Ramos (cell line): ENCODE measurements at regions not wholly inside any gene's neighbourhood (a gene's known extent, or its start where the extent isn't known, plus 50 kb on each side); places are given as distances from the start of the nearest gene placed in this dataset.

Experiments
- in situ Hi-C: fragments of 300-500 bp; cut with MboI; formaldehyde crosslinking; loops from one replicate; pipeline ENCODE4 v1.14.3; 2022; ENCODE audit warnings: low sequenced_read_pairs; ENCODE audit not compliant: unreplicated experiment

GRCh38 chr2:117058366-117058765, 756.1 kb upstream of the DDX18 start:
- in situ Hi-C loops, result no loop called here

DNA sequence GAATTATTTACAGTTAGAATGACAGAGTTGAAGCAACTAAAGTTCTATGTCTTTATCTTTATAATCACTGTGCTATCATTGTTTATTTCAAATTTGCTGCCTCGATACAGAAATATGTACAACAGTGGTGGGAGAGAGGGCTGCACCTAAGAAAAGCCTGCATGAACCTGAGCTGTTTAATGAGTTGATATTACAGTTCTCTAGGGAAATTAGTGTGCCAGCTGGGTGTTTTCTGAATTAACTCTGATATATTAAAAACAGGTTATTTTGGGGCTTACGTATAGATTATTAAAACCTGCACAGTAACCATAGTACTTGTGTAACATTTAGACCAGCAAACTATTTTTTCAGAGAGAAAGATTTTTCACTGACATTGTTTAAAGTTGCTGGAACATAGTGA, 750.5 kb upstream of the DDX18 start:
- in situ Hi-C loops, result no loop called here

DNA sequence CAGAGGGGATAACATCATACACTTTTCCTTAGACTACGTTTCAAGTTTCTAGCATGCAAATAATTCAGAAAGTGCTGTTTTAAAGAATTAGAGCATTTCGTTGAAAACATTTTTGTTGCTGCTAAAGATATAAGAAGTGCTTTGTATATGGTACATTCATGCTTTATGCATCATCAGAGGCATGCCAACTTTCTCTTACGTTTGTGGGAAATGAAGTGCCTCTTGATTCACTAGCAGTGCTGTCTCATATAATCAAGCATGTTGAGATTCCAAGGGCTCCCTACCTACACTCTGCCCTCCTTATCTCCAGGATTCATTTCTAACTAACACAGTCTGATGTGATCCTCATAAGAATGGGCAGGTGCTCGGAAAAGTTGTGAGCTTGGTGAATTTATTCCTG, 748.6 kb upstream of the DDX18 start:
- in situ Hi-C loops, result no loop called here

DNA sequence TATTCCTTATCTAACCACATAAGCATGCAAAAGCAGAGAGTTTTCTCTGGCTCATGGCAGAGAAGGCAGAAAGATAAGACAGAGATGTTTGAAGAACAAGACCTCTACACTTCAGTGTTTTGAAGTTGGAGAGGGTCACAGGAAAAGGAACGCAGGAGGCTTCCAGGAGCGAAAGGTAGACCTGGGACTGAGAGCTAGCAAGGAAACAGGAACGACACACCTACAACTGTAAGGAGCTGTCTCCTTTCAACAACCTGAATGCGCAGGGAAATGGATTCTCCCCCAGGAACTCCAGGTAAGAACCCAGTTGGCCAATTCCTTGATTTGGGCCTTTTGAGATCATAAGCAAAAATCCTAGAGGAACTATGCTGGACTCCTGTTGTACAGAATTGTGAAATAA, 746.6 kb upstream of the DDX18 start:
- in situ Hi-C loops, result no loop called here

- in situ Hi-C loops, result no loop called here
Observed at GRCh38 chr2:117068371-117068770, 746.1 kb upstream of the DDX18 start.

DNA sequence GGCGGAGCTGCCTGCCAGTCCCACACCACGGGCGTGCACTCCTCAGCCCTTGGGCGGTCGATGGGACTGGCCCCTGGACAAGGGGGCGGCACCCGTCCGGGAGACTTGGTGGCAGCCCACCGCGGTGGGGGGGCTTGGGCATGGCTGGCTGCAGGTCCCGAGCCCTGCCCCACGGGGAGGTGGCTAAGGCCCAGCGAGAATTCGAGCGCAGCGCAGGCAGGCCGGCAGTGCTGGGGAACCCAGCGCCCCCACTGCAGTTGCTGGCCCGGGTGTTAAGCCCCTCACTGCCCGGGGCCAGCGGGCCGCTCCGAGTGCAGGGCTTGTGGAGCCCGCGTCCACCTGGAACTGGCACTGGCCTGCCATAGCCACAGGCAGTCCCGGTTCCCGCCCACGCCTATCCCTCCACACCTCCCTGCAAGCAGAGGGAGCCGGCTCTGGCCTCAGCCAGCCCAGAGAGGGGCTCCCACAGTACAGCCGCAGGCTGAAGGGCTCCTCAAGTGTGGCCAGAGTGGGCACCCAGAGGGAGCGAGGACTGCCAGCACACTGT, 742.9 kb upstream of the DDX18 start:
- in situ Hi-C loops, result no loop called here

DNA sequence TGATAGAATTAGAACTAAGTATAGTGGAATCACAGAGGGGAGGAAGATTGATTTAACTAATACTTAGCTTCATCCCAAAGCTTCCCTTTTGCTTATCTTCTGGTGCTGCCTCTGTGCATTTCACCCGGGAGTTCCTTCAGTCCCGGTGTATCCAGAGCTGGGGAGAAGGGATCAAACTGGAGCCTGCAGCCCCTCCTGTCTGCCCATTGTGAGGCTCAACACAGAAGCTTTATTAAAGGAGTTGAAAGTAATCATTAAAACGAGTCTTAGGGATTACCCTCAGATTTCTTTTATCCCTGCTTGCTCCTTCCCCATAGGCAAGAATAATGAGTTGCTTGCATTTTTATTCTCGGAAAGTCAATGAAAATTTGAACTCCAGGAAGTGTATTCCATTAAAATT, 739.7 kb upstream of the DDX18 start:
- in situ Hi-C loops, result no loop called here

- in situ Hi-C loops, result no loop called here
Observed at GRCh38 chr2:117085256-117085655, 729.2 kb upstream of the DDX18 start.

DNA sequence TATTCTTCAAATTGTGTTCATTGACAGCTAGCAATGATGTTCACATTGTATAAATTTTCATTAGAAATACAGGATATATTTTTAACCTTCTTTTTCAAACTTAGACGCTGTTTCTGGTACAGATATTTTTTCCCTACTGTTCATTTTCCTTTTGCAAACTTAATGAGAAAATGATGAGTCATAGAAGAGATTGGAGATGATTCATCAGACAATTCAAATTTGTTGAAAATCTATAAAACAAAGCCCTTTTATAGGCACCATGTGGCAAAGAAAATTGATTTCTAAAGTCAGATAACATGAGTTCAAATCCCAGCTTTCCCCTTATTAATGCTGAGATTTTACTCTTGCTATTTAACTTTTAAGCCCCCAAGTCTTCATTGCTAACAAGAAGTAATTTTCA, 728.8 kb upstream of the DDX18 start:
- in situ Hi-C loops, result no loop called here

GRCh38 chr2:117086174-117086942, 728.1 kb upstream of the DDX18 start:
- in situ Hi-C loops, result no loop called here

DNA sequence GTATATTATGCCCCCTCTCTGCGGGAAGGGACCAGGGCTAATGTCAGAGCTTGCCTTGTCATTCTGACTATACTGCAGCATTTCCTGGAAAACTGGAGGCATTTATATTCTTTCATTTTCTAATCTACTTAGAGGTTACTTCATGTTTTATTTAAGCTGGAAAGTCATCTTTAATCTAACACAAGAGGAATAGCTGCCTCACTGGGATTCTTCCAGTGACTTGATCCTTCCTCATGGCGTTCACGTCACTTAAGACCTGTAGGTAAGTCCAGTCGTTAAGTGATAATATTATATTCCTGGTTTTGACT, 727.6 kb upstream of the DDX18 start:
- in situ Hi-C loops, result no loop called here

DNA sequence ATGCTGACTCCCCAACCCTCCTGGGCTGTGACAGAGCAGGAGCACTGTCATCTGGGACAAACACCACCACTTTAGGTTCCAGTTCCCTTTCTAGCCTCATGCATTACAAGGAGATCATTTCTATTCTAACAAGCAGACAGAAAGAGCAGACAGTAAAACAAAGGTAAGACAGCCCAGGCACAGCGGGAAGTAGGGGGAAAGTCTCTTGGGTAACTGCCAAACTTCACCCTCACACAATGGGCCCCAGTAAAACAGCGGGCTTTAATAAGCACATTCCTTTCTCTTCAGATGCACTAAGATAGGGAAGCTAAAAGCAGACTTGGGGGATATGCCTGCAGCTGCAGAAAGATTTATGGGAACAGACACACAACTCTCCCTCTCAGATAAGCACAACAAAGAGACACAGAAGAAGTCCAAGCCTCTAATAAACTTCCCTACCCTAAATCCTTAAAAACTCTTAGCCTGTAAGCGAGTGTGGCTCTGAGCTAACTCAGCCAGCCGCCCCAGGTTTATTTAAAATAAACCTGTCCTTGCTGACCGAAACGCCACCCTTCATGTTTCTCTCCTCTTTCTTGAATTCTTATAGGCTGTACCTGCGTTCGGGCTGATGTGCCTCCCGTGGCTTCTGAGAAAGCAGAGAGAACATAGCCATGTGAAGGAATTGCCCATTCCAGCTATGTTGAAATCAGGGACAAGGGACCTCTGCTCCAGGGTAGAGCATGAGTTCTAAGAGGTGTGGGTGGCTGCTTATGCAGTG, 726.8 kb upstream of the DDX18 start:
- in situ Hi-C loops, result no loop called here

DNA sequence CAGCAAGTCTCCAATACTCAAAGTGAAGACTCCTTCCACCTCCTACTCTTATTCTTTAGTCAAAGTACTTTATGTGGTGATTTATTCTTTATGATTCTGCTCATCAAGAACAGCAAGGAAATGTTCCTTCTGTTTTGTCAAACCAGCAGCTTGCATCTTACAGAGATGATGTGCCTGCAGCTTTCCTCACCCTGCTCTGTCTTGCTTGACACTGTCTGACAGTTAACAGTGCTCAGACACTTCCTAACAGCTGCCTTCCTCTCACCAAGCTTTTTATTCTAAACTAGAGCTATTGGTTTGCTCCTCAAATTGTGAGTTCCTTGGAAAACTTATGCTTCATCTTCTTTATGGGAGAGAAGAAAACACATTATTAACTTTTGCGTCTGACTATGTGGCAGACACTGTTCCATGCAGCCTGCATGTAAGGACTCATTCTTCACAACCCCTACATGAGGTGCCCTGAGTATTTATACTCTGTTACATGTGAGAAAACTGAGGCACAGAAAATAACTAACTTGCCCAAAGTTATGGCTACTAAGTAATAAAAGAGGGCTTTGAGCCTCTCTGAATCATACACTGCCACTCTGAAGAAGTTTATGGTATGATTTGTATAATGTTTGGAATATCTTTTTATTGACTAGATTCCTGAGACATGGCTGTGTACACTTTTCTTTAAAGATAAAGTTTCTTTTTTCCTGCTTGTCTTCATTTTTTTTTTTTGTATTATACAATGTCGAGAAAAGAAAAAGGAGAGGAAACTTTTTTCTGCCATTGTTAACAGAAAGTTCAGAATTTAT, 723.3 kb upstream of the DDX18 start:
- in situ Hi-C loops, result no loop called here

GRCh38 chr2:117101613-117102012, 712.9 kb upstream of the DDX18 start:
- in situ Hi-C loops, result no loop called here

- in situ Hi-C loops, result no loop called here
Observed at GRCh38 chr2:117108741-117109267, 705.7 kb upstream of the DDX18 start.

DNA sequence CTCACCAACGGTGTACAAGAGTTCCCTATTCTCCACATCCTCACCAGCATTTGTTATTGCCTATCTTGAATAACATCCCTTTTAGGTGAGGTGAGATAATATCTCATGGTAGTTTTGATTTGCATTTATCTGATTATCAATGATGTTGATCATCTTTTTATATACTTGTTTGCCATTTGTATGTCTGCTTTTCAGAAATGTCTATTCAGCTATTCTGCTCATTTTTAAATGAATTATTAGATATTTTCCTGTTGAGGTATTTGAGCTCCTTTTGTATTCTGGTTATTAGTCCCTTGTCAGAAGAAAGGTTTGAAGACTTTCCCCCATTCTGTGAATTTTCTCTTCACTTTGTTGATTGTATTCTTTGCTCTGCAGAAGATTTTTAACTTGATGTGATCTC, 695.5 kb upstream of the DDX18 start:
- in situ Hi-C loops, result no loop called here

- in situ Hi-C loops, result no loop called here
Observed at GRCh38 chr2:117123362-117123761, 691.1 kb upstream of the DDX18 start.

DNA sequence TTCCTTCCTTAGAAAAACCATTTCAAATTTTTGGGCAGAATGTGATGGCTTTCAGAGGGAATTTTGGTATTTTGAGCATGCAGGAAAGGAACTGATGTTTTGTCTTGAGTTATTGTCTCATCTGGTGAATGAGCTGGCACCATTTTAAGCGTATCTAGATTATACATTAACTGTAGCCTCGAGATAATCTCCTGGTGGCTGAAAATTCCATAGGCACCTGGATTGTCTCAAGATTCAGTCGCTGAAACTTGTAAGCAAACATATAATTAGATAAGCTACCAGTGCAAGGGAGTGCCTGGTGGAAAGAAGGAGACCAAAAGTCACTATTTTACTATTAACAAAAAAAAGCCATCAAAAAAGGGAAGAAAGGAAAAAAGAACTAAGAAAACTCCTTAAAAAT, 687.8 kb upstream of the DDX18 start:
- in situ Hi-C loops, result no loop called here

DNA sequence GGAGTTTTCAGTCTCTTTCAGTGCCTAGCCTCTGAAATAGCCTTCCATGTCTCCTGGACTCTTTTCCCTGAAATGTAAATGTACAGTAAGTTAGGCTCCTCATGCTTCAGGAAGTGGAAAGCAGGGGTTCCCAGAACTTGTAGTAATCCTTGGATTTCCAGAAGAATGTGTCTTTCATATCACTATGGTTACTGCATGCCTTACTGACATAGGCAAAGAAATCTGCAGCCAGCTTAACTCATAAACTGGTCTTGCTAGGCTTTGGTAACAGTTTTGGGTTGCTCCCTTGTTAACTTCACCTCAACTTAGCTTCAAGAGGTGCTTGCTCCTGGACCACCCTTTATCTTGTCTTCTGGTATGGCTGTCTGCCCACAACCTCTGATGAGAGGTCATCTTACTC, 686.8 kb upstream of the DDX18 start:
- in situ Hi-C loops, result no loop called here

DNA sequence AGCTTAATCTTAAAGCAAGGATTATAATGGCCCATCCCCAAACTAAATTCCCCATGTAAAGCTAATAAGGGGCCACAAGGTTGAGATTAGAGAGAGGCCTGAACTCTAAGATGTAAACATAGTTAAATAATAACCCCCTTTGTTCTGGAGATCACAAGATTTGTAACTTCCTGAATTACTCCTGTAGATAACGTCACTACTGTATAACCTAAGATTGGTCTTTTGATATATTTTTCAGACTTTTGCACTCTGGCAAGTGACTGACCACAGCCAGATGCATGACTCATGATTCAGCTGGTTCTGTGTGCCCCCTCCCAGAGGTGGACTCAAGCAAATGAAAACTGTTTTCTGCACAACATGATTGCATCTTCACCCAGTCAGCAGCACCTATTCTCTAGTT, 686.0 kb upstream of the DDX18 start:
- in situ Hi-C loops, result no loop called here

- in situ Hi-C loops, result no loop called here
Observed at GRCh38 chr2:117137371-117137770, 677.1 kb upstream of the DDX18 start.
